IPS DF 6.9 (cell line): ENCODE measurements at regions not wholly inside any gene's neighbourhood (a gene's known extent, or its start where the extent isn't known, plus 50 kb on each side); places are given as distances from the start of the nearest gene placed in this dataset.

ENCODE experiments used
- DNase-seq: peaks from one replicate; pipeline ENCODE4 v3.0.0-alpha.2; 2013; ENCODE audit warnings: low read depth, low spot score
- H3K27ac ChIP-seq: one replicate; pipeline ENCODE4 v1.5.1; 2013; ENCODE audit warnings: low read length, control low read depth
- H3K27me3 ChIP-seq: 2 replicates; pipeline ENCODE4 v1.6.1; 2013; ENCODE audit warnings: mild to moderate bottlenecking, low read length; ENCODE audit not compliant: control insufficient read depth, insufficient read depth
- H3K36me3 ChIP-seq: 2 replicates; pipeline ENCODE4 v1.6.1; 2013; ENCODE audit warnings: low read length; ENCODE audit not compliant: control insufficient read depth, insufficient read depth
- H3K4me1 ChIP-seq: 2 replicates; pipeline ENCODE4 v1.6.1; 2013; ENCODE audit warnings: low read length; ENCODE audit not compliant: control insufficient read depth, insufficient read depth
- H3K4me3 ChIP-seq: 2 replicates; pipeline ENCODE4 v1.5.1; 2013; ENCODE audit warnings: mild to moderate bottlenecking, low read length
- H3K9me3 ChIP-seq: 2 replicates; pipeline ENCODE4 v1.6.1; 2013; ENCODE audit warnings: low read length, inconsistent platforms; ENCODE audit not compliant: control insufficient read depth, insufficient read depth
- WGBS: extraction: QIAGEN DNeasy Blood & Tissue Kit; methylation state at CpG from one replicate; pipeline ENCODE4 v1.1.7; 2013; ENCODE audit warnings: mixed read lengths, missing lambda C conversion rate; ENCODE audit not compliant: insufficient read length, insufficient coverage; 5-methylcytosine and 5-hydroxymethylcytosine counted together

GRCh38 chr4:36844448-36844847, 400.1 kb upstream of the NWD2 start:
- H3K9me3 ChIP-seq = no peaks in the 10 kb centered on the region
- H3K27ac ChIP-seq = no peak overlapping the region
- no peaks in the 10 kb centered on the region for H3K36me3 ChIP-seq
- H3K27me3 ChIP-seq = no peaks in the 10 kb centered on the region
- H3K4me3 ChIP-seq = no peak overlapping the region
- DNase-seq = no peak
- no peaks in the 10 kb centered on the region for H3K4me1 ChIP-seq

GRCh38 chr4:36852856-36853255, 391.7 kb upstream of the NWD2 start:
- Histone ChIP-seq H3K9me3 (no peaks in the 10 kb centered on the region), H3K27ac (no peak overlapping the region), H3K4me1 (no peaks in the 10 kb centered on the region), H3K4me3 (no peak overlapping the region), H3K36me3 (no peaks in the 10 kb centered on the region), H3K27me3 (no peaks in the 10 kb centered on the region)
- no peak for DNase-seq
- WGBS = no CpG with 5 or more reads among the region's 4 CpGs

GRCh38 chr4:36854554-36854953, 390.0 kb upstream of the NWD2 start:
- no peak overlapping the region for H3K4me3 ChIP-seq
- no peaks in the 10 kb centered on the region for H3K4me1 ChIP-seq
- WGBS = no CpG with 5 or more reads among the region's 5 CpGs
- no peaks in the 10 kb centered on the region for H3K36me3 ChIP-seq
- no peaks in the 10 kb centered on the region for H3K27me3 ChIP-seq
- no peak overlapping the region for H3K27ac ChIP-seq
- H3K9me3 ChIP-seq = no peaks in the 10 kb centered on the region
- DNase-seq = no peak

GRCh38 chr4:36863601-36864000, 380.9 kb upstream of the NWD2 start:
- no peak for DNase-seq
- Histone ChIP-seq H3K27me3 (no peaks in the 10 kb centered on the region), H3K4me3 (no peak overlapping the region), H3K4me1 (no peaks in the 10 kb centered on the region), H3K9me3 (no peaks in the 10 kb centered on the region), H3K27ac (no peak overlapping the region), H3K36me3 (no peaks in the 10 kb centered on the region)
- WGBS = no CpG with 5 or more reads among the region's 2 CpGs

- no peaks in the 10 kb centered on the region for H3K4me1 ChIP-seq
- H3K9me3 ChIP-seq = no peaks in the 10 kb centered on the region
- no peak overlapping the region for H3K27ac ChIP-seq
- no peak for DNase-seq
- no peaks in the 10 kb centered on the region for H3K36me3 ChIP-seq
- H3K4me3 ChIP-seq = no peak overlapping the region
- H3K27me3 ChIP-seq = no peaks in the 10 kb centered on the region
These were observed 374.4 kb upstream of the NWD2 start for GRCh38 chr4:36870121-36870520.

GRCh38 chr4:36872679-36873078, 371.9 kb upstream of the NWD2 start:
- Histone ChIP-seq H3K36me3 (no peaks in the 10 kb centered on the region), H3K4me1 (no peaks in the 10 kb centered on the region), H3K9me3 (no peaks in the 10 kb centered on the region), H3K27me3 (no peaks in the 10 kb centered on the region), H3K4me3 (no peak overlapping the region), H3K27ac (no peak overlapping the region)
- no CpG with 5 or more reads among the region's 1 CpG for WGBS
- DNase-seq = no peak

- no CpG with 5 or more reads among the region's 3 CpGs for WGBS
- H3K27me3 ChIP-seq = no peaks in the 10 kb centered on the region
- H3K27ac ChIP-seq = no peak overlapping the region
- no peaks in the 10 kb centered on the region for H3K36me3 ChIP-seq
- DNase-seq = no peak
- H3K4me1 ChIP-seq = no peaks in the 10 kb centered on the region
- H3K9me3 ChIP-seq = no peaks in the 10 kb centered on the region
- no peak overlapping the region for H3K4me3 ChIP-seq
These were observed 360.4 kb upstream of the NWD2 start for GRCh38 chr4:36884151-36884550.

GRCh38 chr4:36891971-36892370, 352.6 kb upstream of the NWD2 start:
- Histone ChIP-seq H3K27ac (no peak overlapping the region), H3K4me1 (0 out of 2 replicates have a peak, but pooled peaks cover 1% of the 10 kb centered on the region), H3K36me3 (no peaks in the 10 kb centered on the region), H3K27me3 (no peaks in the 10 kb centered on the region), H3K4me3 (no peak overlapping the region), H3K9me3 (no peaks in the 10 kb centered on the region)
- DNase-seq = no peak
- no CpG with 5 or more reads among the region's 2 CpGs for WGBS

GRCh38 chr4:36900446-36900987, 344.0 kb upstream of the NWD2 start:
- WGBS = no CpG with 5 or more reads among the region's 4 CpGs
- Histone ChIP-seq H3K4me3 (no peak overlapping the region), H3K9me3 (no peaks in the 10 kb centered on the region), H3K4me1 (no peaks in the 10 kb centered on the region), H3K36me3 (no peaks in the 10 kb centered on the region), H3K27me3 (no peaks in the 10 kb centered on the region), H3K27ac (no peak overlapping the region)
- no peak for DNase-seq

GRCh38 chr4:36904823-36905222, 339.7 kb upstream of the NWD2 start:
- WGBS = no CpG with 5 or more reads among the region's 3 CpGs
- Histone ChIP-seq H3K27me3 (no peaks in the 10 kb centered on the region), H3K9me3 (no peaks in the 10 kb centered on the region), H3K27ac (no peak overlapping the region), H3K36me3 (no peaks in the 10 kb centered on the region), H3K4me1 (no peaks in the 10 kb centered on the region), H3K4me3 (no peak overlapping the region)
- no peak for DNase-seq

- H3K27me3 ChIP-seq = no peaks in the 10 kb centered on the region
- H3K4me1 ChIP-seq = no peaks in the 10 kb centered on the region
- no peak overlapping the region for H3K27ac ChIP-seq
- DNase-seq = no peak
- H3K36me3 ChIP-seq = no peaks in the 10 kb centered on the region
- H3K9me3 ChIP-seq = no peaks in the 10 kb centered on the region
- no CpG with 5 or more reads among the region's 5 CpGs for WGBS
- no peak overlapping the region for H3K4me3 ChIP-seq
These were observed 330.4 kb upstream of the NWD2 start for GRCh38 chr4:36914106-36914505.
